ENCODE measurements at regions not wholly inside any gene's neighbourhood (a gene's known extent, or its start where the extent isn't known, plus 50 kb on each side); places are given as distances from the start of the nearest gene placed in this dataset.

DNA sequence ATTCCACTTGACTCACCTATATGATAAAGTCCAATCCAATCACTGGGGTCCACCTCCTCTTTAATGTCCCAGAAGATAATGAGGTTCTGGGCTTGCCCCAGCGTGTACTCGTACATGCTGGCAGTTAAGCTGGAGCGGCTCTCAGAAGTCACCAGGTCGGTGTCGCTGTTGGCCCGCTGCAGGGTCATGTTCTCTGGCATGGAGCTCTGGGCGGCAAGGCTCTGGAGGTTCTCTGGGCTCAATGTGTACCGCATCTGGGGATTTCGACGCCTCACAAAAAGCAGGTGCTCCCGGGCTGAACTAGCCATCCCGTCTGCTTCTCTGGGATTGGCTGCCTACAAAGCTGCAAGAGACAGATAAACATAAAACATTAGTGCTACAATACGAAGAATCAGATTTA is 206.4 kb upstream of the CCDC150 start:
- intact Hi-C loops (cut with DNase I), result no loop called here
- Histone ChIP-seq H3K36me3 (replicated peaks in 1 of 2) (no peaks in the 10 kb centered on the region), H3K9me3 (replicated peaks in 1 of 3) (no peaks in the 10 kb centered on the region), H3K4me1 (replicated peaks in 1 of 2) (peaks cover 0 to 14% of the 10 kb centered on the region in 2 donors), H3K27ac (no peak overlapping the region), H3K27me3 (no peaks in the 10 kb centered on the region), H3K4me3 (no peak overlapping the region)
- no peak for TF ChIP-seq POLR2A (IDR thresholded peaks at IDR 0.05)
- TF ChIP-seq, protein P1, sequence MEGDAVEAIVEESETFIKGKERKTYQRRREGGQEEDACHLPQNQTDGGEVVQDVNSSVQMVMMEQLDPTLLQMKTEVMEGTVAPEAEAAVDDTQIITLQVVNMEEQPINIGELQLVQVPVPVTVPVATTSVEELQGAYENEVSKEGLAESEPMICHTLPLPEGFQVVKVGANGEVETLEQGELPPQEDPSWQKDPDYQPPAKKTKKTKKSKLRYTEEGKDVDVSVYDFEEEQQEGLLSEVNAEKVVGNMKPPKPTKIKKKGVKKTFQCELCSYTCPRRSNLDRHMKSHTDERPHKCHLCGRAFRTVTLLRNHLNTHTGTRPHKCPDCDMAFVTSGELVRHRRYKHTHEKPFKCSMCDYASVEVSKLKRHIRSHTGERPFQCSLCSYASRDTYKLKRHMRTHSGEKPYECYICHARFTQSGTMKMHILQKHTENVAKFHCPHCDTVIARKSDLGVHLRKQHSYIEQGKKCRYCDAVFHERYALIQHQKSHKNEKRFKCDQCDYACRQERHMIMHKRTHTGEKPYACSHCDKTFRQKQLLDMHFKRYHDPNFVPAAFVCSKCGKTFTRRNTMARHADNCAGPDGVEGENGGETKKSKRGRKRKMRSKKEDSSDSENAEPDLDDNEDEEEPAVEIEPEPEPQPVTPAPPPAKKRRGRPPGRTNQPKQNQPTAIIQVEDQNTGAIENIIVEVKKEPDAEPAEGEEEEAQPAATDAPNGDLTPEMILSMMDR (IDR thresholded peaks at IDR 0.05), result no peak
- no peak for DNase-seq
- WGBS, 4 donors, result 96 to 99% (median 96%) methylated on average over 13 of the region's 13 CpGs

DNA sequence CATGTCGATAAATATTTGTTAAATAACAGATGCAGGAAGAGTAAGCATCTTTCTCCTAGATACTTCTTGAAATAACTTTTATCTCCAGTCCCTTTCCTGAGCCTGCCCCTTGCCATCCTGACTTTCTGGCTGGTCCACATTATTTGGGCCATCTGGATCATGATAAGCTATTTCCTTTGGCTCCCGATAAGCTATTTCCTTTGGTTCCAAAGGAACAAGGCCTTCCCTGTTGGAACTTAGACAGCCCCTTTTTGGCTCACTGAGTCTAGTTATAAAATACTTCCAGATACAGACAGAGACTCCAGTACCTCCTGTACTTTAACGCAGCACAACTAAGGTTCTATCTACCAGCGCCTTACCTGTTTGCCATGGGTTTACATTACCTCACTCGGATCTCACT is 205.3 kb upstream of the CCDC150 start:
- H3K36me3 ChIP-seq (replicated peaks in 1 of 2), result no peaks in the 10 kb centered on the region
- H3K4me3 ChIP-seq, result no peak overlapping the region
- no peak overlapping the region for H3K27ac ChIP-seq
- H3K9me3 ChIP-seq (replicated peaks in 1 of 3), result no peaks in the 10 kb centered on the region
- peaks cover 0 to 14% of the 10 kb centered on the region in 2 donors for H3K4me1 ChIP-seq (replicated peaks in 1 of 2)
- TF ChIP-seq, protein P1 (IDR thresholded peaks at IDR 0.05), result no peak
- no peak for TF ChIP-seq POLR2A (IDR thresholded peaks at IDR 0.05)
- no peaks in the 10 kb centered on the region for H3K27me3 ChIP-seq
- intact Hi-C loops (cut with DNase I), result no loop called here
- DNase-seq, result peak in 1 of 7 donors; percentile 26
- 81 to 85% (median 83%) methylated on average over 5 of the region's 5 CpGs for WGBS, 4 donors

DNA sequence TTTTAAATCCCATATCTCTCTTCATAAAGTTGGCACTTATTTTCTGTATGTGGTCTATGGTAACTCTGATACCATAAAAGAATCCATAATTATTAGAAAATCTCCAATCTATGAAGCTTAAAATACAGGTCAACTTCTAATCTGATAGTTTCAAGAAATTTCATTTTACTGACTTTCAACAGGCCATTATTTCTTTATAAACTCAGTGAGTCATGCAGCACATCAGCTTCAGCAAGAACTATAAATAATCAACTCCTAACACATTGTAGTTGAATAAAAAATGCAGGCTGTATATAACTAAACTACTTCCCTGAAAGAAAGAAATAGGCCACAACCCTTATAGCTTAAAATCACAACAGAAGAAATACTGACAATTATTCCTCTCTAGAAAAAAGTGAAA is 204.3 kb upstream of the CCDC150 start:
- Histone ChIP-seq H3K27me3 (no peaks in the 10 kb centered on the region), H3K27ac (no peak overlapping the region), H3K36me3 (replicated peaks in 1 of 2) (no peaks in the 10 kb centered on the region), H3K4me1 (replicated peaks in 1 of 2) (peaks cover 0 to 14% of the 10 kb centered on the region in 2 donors), H3K9me3 (replicated peaks in 1 of 3) (no peaks in the 10 kb centered on the region), H3K4me3 (no peak overlapping the region)
- TF ChIP-seq, protein P1 (IDR thresholded peaks at IDR 0.05), result no peak
- TF ChIP-seq POLR2A (IDR thresholded peaks at IDR 0.05), result no peak
- intact Hi-C loops (cut with DNase I), result no loop called here
- no peak for DNase-seq

DNA sequence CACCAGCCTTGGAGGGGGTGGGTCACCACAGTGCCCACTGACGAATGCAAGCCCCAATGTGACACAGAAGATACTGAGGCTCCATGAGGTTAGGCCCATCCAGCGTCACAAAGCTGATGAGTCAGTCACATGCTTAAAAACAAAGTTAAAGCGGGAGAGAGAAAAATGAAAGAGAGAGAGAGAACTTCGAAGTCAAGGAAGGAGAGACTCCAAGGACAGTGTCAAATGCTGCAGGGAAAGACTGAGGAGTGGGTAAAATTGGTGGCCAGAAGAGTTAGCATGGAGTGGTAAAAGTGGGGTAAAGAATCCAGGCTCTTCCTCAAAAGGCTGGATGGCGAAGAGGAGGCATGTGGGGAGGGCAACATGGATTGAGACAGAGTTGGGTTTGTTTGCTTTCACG is 201.9 kb upstream of the CCDC150 start:
- DNase-seq, result no peak
- 69 to 83% (median 76%) methylated on average over 6 of the region's 6 CpGs for WGBS, 4 donors
- intact Hi-C loops (cut with DNase I), result no loop called here

More for the DNA sequence above, 201.9 kb upstream of the CCDC150 start:
- TF ChIP-seq, protein P1 (IDR thresholded peaks at IDR 0.05), result no peak
- TF ChIP-seq POLR2A (IDR thresholded peaks at IDR 0.05), result no peak
- no peaks in the 10 kb centered on the region for H3K36me3 ChIP-seq (replicated peaks in 1 of 2)
- no peaks in the 10 kb centered on the region for H3K27me3 ChIP-seq
- H3K4me3 ChIP-seq, result no peak overlapping the region
- peaks cover 0 to 14% of the 10 kb centered on the region in 2 donors for H3K4me1 ChIP-seq (replicated peaks in 1 of 2)
- H3K9me3 ChIP-seq (replicated peaks in 1 of 3), result no peaks in the 10 kb centered on the region
- H3K27ac ChIP-seq, result no peak overlapping the region

All from adrenal gland (tissue), 9 donors.